ENCODE measurements at regions not wholly inside any gene's neighbourhood (a gene's known extent, or its start where the extent isn't known, plus 50 kb on each side); places are given as distances from the start of the nearest gene placed in this dataset.

DNA sequence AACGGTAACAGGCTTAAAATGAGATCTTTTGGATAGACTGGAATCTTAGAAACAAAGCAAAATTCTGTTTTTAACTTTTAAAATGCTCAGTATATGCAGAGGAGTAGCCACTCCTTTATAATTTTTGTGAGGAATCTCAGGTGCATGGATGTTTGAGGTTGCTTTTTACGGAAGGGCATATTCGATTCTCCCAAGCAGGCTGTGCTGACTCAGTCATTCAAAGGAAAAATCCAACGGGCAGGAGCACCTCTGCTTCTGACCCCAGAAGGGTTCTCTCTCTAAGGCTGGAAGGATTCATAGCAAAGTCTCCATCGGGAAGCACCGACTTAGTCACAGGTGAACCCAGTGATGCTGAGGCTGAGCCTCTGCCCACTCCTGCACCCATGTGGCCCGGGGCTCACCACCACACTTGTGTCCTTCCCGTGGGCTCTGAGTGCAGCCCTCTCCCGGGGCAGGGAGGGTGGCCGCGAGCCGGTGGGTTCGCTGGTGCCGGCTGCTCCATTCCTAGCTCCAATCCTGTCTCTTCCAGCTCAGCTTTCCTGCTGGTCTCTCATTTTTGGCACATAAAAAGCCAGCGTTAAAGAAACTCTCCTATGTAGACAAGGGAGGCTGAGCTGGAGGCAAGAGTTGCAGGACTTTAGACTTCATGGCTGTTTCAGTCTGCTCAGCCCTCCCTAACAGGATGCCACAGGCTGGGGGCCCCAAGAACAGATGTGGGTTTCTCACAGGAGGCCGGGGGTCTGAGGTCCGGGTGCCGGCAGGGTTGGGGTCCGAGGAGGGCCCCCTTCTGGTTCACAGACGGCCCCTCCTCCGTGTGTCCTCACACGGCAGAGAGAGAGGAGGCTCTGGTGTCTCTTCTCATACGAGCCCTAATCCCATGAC, 135.6 kb upstream of the LPCAT1 start:
- no peak for DNase-seq
- Histone ChIP-seq H3K27ac (ENCODE audit: insufficient read depth in 1 of 2, low read depth in 1 of 2, low read length in 2 of 2, poor library complexity in 1 of 2, severe bottlenecking in 2 of 2) (no peak overlapping the region), H3K9me3 (ENCODE audit: control extremely low read depth in 1 of 5, control insufficient read depth in 4 of 5, insufficient read depth in 2 of 5, low read depth in 1 of 5, low read length in 4 of 5) (no peaks in the 10 kb centered on the region), H3K4me3 (ENCODE audit: control insufficient read depth in 1 of 7, extremely low read depth in 1 of 7, insufficient read depth in 4 of 7, low read depth in 2 of 7, low read length in 6 of 7) (no peak overlapping the region), H3K27me3 (replicated peaks in 2 of 5; ENCODE audit: control insufficient read depth in 4 of 5, insufficient read depth in 5 of 5, low read length in 4 of 5) (peaks cover 0 to 67% (median 4%) of the 10 kb centered on the region in 5 experiments), H3K4me1 (ENCODE audit: control extremely low read depth in 1 of 4, control insufficient read depth in 4 of 4, insufficient read depth in 4 of 4, low read length in 3 of 4) (peaks cover 0 to 2% (median under 1%) of the 10 kb centered on the region in 4 experiments), H3K36me3 (ENCODE audit: control insufficient read depth in 4 of 4, insufficient read depth in 4 of 4, low read length in 3 of 4) (no peaks in the 10 kb centered on the region)
- 69% methylated on average over 22 of the region's 23 CpGs for WGBS (ENCODE audit: insufficient coverage)
- ChIA-PET POLR2A (no interaction called here), CTCF (interaction anchor here (0.8 kb wide), 1 partner anchor 9 kb away, joined by 3 read pairs; no protein-coding TSS in a partner anchor)

DNA sequence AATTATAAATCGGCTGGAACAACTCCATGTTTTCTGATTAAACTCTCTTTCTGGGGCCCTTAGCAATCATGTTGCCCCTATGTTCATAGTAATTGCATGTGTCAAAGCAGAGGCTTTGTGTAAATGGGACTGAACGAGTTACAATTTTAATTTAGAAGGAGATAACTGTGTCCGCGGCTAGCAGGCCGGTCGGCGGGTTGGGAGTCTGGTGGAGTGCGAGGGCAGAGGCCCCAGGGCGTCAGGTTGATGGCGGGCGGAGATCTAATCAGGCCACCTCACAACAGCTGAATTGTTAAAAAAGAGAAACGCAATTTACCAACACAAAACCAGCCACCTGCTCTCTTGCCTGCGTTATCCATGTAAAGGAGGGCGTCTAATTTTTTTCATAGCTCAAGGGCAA, 134.9 kb upstream of the LPCAT1 start:
- peaks cover 0 to 63% (median 4%) of the 10 kb centered on the region in 5 experiments for H3K27me3 ChIP-seq (replicated peaks in 2 of 5; ENCODE audit: control insufficient read depth in 4 of 5, insufficient read depth in 5 of 5, low read length in 4 of 5)
- no peaks in the 10 kb centered on the region for H3K9me3 ChIP-seq (ENCODE audit: control extremely low read depth in 1 of 5, control insufficient read depth in 4 of 5, insufficient read depth in 2 of 5, low read depth in 1 of 5, low read length in 4 of 5)
- peaks cover 0 to 6% (median 2%) of the 10 kb centered on the region in 4 experiments for H3K4me1 ChIP-seq (ENCODE audit: control extremely low read depth in 1 of 4, control insufficient read depth in 4 of 4, insufficient read depth in 4 of 4, low read length in 3 of 4)
- CTCF ChIA-PET: interaction anchor here (0.8 kb wide), 1 partner anchor 9 kb away, joined by 3 read pairs; no protein-coding TSS in a partner anchor
- H3K36me3 ChIP-seq (ENCODE audit: control insufficient read depth in 4 of 4, insufficient read depth in 4 of 4, low read length in 3 of 4): no peaks in the 10 kb centered on the region
- no peak overlapping the region for H3K4me3 ChIP-seq (ENCODE audit: control insufficient read depth in 1 of 7, extremely low read depth in 1 of 7, insufficient read depth in 4 of 7, low read depth in 2 of 7, low read length in 6 of 7)
- DNase-seq: no peak
- POLR2A ChIA-PET: no interaction called here
- 85% methylated on average over 12 of the region's 14 CpGs for WGBS (ENCODE audit: insufficient coverage)
- H3K27ac ChIP-seq (ENCODE audit: insufficient read depth in 1 of 2, low read depth in 1 of 2, low read length in 2 of 2, poor library complexity in 1 of 2, severe bottlenecking in 2 of 2): no peak overlapping the region

DNA sequence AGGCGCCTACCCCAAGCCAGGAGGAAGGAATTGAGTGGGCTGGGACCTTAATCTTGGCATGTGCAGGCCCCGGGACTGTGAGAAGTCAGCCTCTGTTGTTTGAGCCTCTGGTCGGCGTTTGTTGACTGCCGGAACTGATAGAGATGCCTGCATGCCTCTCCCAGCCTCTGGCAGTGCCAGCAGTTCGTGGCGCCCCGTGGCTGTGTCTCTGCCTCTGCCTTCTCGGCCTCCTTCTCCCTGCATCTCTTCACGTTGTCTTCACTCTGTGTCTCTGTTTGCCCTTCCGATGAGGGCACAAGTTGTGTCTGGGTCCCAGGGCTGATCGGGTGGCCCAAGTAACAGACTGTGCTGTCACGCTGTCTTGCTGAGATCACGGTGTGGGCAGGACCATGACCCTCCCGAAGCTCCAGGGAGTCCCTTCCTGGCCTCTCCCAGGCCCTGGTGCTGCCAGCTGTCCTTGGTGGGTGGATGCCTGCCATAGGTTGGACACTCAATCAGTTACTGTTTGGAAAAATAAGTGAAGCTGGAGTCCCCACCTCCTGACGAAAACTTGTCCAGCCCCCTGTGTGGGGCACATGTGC, 133.5 kb upstream of the LPCAT1 start:
- no peaks in the 10 kb centered on the region for H3K36me3 ChIP-seq (ENCODE audit: control insufficient read depth in 4 of 4, insufficient read depth in 4 of 4, low read length in 3 of 4)
- CTCF ChIA-PET: interaction anchor here (0.5 to 0.7 kb wide), 2 partner anchors 17 to 213 kb away, joined by 3 to 4 read pairs; no protein-coding TSS in a partner anchor
- no peak overlapping the region for H3K4me3 ChIP-seq (ENCODE audit: control insufficient read depth in 1 of 7, extremely low read depth in 1 of 7, insufficient read depth in 4 of 7, low read depth in 2 of 7, low read length in 6 of 7)
- DNase-seq: no peak
- no peak overlapping the region for H3K27ac ChIP-seq (ENCODE audit: insufficient read depth in 1 of 2, low read depth in 1 of 2, low read length in 2 of 2, poor library complexity in 1 of 2, severe bottlenecking in 2 of 2)
- H3K27me3 ChIP-seq (replicated peaks in 2 of 5; ENCODE audit: control insufficient read depth in 4 of 5, insufficient read depth in 5 of 5, low read length in 4 of 5): peaks cover 0 to 61% (median 13%) of the 10 kb centered on the region in 5 experiments
- POLR2A ChIA-PET: no interaction called here
- peaks cover 0 to 19% (median 13%) of the 10 kb centered on the region in 4 experiments for H3K4me1 ChIP-seq (ENCODE audit: control extremely low read depth in 1 of 4, control insufficient read depth in 4 of 4, insufficient read depth in 4 of 4, low read length in 3 of 4)
- WGBS (ENCODE audit: insufficient coverage): 89% methylated on average over 14 of the region's 16 CpGs
- no peaks in the 10 kb centered on the region for H3K9me3 ChIP-seq (ENCODE audit: control extremely low read depth in 1 of 5, control insufficient read depth in 4 of 5, insufficient read depth in 2 of 5, low read depth in 1 of 5, low read length in 4 of 5)

DNA sequence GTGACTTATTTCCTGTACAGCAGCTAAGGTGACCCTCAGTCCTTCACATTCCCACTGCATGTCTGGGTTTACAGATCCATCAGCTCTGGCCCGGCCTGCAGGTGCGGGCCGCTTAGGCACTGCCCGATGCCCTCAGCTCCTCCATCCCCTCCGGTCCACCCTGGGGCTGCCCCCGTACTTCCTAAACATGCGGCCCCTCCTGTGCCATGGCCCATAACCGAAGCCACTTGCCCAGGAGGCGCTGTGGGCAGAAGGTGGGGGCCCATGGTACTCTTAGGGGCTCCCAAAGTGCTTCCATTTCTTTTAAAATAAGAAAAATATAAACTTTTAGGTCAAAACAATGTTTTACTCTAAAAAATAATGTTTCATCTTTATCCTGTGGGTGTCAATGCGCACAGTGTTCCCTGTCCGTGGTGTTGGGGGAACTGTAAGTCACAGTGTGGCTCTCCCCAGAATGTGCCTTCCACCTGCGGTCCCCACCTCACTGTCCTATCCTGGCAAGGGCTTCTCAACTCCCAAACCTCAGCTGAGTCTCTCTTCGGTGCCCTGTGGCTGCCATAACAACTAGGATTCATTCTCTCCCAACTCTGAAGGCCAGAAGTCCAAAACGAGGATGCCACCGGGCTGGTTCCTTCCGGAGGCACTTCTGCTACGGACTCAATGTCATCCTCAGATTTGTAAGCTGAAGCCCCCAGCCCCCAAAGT, 132.7 kb upstream of the LPCAT1 start:
- CTCF ChIA-PET: interaction anchor here (0.6 to 1.2 kb wide), 3 partner anchors 11 to 524 kb away, joined by 3 to 4 read pairs (median 3); no protein-coding TSS in a partner anchor
- WGBS (ENCODE audit: insufficient coverage): 94% methylated on average over 15 of the region's 17 CpGs
- DNase-seq: no peak

DNA sequence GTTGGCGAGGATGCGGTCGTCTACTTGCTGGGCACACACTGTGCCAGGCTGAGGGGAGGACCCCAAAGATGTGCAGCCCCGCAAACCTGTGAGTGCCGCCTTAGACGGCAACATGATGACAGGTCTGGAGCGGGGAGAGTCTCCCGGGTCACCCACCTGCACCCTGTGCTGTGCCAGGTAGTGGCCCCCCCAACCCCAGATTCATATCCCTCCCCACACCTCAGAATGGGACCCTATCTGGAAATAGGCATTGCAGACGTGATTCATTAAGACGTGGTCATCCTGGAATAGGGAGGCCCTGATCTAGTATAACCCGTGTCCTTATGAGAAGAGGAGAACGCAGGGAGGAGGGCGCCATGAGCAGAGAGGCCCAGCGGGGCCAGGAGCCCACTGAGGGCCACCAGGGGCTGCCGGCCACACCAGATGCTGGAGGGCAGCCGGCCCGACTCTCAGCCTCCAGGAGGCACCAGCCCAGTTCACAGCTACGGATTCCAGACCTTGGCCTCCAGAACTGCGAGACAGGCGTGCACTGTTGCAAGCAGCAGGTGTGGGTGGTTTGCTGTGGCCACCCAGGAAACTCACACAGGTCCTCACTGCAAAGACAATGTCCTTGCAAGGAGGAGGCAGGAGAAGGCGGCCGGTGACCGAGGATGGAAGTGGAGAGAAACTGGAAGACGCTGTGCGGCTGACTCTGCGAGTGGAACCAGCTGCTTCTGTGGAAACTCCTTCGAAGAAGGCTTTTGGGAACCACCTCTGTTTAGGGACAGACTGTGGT, 131.9 kb upstream of the LPCAT1 start:
- 93% methylated on average over 26 of the region's 27 CpGs for WGBS (ENCODE audit: insufficient coverage)
- Histone ChIP-seq H3K27ac (ENCODE audit: insufficient read depth in 1 of 2, low read depth in 1 of 2, low read length in 2 of 2, poor library complexity in 1 of 2, severe bottlenecking in 2 of 2) (no peak overlapping the region), H3K9me3 (ENCODE audit: control extremely low read depth in 1 of 5, control insufficient read depth in 4 of 5, insufficient read depth in 2 of 5, low read depth in 1 of 5, low read length in 4 of 5) (no peaks in the 10 kb centered on the region), H3K27me3 (replicated peaks in 2 of 5; ENCODE audit: control insufficient read depth in 4 of 5, insufficient read depth in 5 of 5, low read length in 4 of 5) (peaks cover 0 to 56% (median 11%) of the 10 kb centered on the region in 5 experiments), H3K4me1 (ENCODE audit: control extremely low read depth in 1 of 4, control insufficient read depth in 4 of 4, insufficient read depth in 4 of 4, low read length in 3 of 4) (peaks cover 0 to 20% (median 13%) of the 10 kb centered on the region in 4 experiments), H3K4me3 (ENCODE audit: control insufficient read depth in 1 of 7, extremely low read depth in 1 of 7, insufficient read depth in 4 of 7, low read depth in 2 of 7, low read length in 6 of 7) (no peak overlapping the region), H3K36me3 (ENCODE audit: control insufficient read depth in 4 of 4, insufficient read depth in 4 of 4, low read length in 3 of 4) (no peaks in the 10 kb centered on the region)
- ChIA-PET CTCF (interaction anchor here (0.8 to 1.7 kb wide), 4 partner anchors 10 to 143 kb away, joined by 3 to 4 read pairs (median 4); no protein-coding TSS in a partner anchor), POLR2A (interaction anchor here (0.6 kb wide), 1 partner anchor 11 kb away, joined by 3 read pairs; no protein-coding TSS in a partner anchor)
- no peak for DNase-seq

More for the DNA sequence above, 132.7 kb upstream of the LPCAT1 start:
- POLR2A ChIA-PET: no interaction called here
- Histone ChIP-seq H3K4me1 (ENCODE audit: control extremely low read depth in 1 of 4, control insufficient read depth in 4 of 4, insufficient read depth in 4 of 4, low read length in 3 of 4) (peaks cover 0 to 20% (median 13%) of the 10 kb centered on the region in 4 experiments), H3K27me3 (replicated peaks in 2 of 5; ENCODE audit: control insufficient read depth in 4 of 5, insufficient read depth in 5 of 5, low read length in 4 of 5) (peaks cover 0 to 56% (median 13%) of the 10 kb centered on the region in 5 experiments), H3K36me3 (ENCODE audit: control insufficient read depth in 4 of 4, insufficient read depth in 4 of 4, low read length in 3 of 4) (no peaks in the 10 kb centered on the region), H3K27ac (ENCODE audit: insufficient read depth in 1 of 2, low read depth in 1 of 2, low read length in 2 of 2, poor library complexity in 1 of 2, severe bottlenecking in 2 of 2) (no peak overlapping the region), H3K4me3 (ENCODE audit: control insufficient read depth in 1 of 7, extremely low read depth in 1 of 7, insufficient read depth in 4 of 7, low read depth in 2 of 7, low read length in 6 of 7) (no peak overlapping the region), H3K9me3 (ENCODE audit: control extremely low read depth in 1 of 5, control insufficient read depth in 4 of 5, insufficient read depth in 2 of 5, low read depth in 1 of 5, low read length in 4 of 5) (no peaks in the 10 kb centered on the region)

DNA sequence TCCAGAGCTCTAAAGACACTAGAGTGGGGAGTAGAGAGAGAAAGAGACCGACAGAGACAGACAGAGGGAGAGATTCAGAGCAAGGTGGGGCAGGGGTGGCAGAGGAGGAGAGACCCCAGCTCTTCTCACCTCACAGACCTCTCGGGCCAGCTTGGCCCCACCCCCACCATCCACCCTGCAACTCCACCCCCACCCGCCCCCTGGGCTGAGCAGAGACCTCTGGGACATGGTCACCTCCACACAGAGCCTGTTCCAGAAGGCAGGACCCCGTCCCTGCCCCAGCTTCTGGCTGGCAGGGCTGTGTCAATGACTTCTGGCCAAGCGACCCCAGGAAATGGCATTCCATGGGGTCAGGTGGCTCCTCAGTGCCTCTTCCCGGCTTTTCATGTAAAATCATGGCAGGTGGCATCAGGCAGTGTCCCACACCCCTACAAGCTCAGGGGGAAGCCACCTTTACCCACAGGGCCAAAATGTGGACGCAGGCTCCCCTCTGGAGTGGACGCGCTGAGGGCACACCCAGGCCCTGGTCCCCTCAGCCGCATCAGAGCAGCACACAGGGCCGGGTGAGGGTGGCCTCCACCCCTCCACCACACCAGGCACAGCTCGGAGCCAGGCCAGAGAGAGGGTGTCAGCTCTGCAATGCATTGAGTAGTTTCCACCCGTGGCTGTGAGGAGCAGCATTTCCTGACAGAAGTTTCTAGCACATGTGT, 131.2 kb upstream of the LPCAT1 start:
- WGBS (ENCODE audit: insufficient coverage): 83% methylated on average over 9 of the region's 13 CpGs
- H3K27me3 ChIP-seq (replicated peaks in 2 of 5; ENCODE audit: control insufficient read depth in 4 of 5, insufficient read depth in 5 of 5, low read length in 4 of 5): peaks cover 0 to 51% (median 11%) of the 10 kb centered on the region in 5 experiments
- CTCF ChIA-PET: interaction anchor here (0.8 to 2.7 kb wide), 5 partner anchors 10 to 143 kb away, joined by 3 to 14 read pairs (median 4); no protein-coding TSS in a partner anchor
- peaks cover 0 to 20% (median 13%) of the 10 kb centered on the region in 4 experiments for H3K4me1 ChIP-seq (ENCODE audit: control extremely low read depth in 1 of 4, control insufficient read depth in 4 of 4, insufficient read depth in 4 of 4, low read length in 3 of 4)
- POLR2A ChIA-PET: interaction anchor here (0.6 kb wide), 1 partner anchor 10 kb away, joined by 3 read pairs; no protein-coding TSS in a partner anchor
- H3K9me3 ChIP-seq (ENCODE audit: control extremely low read depth in 1 of 5, control insufficient read depth in 4 of 5, insufficient read depth in 2 of 5, low read depth in 1 of 5, low read length in 4 of 5): no peaks in the 10 kb centered on the region
- no peaks in the 10 kb centered on the region for H3K36me3 ChIP-seq (ENCODE audit: control insufficient read depth in 4 of 4, insufficient read depth in 4 of 4, low read length in 3 of 4)
- no peak overlapping the region for H3K27ac ChIP-seq (ENCODE audit: insufficient read depth in 1 of 2, low read depth in 1 of 2, low read length in 2 of 2, poor library complexity in 1 of 2, severe bottlenecking in 2 of 2)
- H3K4me3 ChIP-seq (ENCODE audit: control insufficient read depth in 1 of 7, extremely low read depth in 1 of 7, insufficient read depth in 4 of 7, low read depth in 2 of 7, low read length in 6 of 7): no peak overlapping the region
- no peak for DNase-seq
